SK-N-SH treated with all-trans-retinoic acid at 6 μM for 48 hours (cell line): ENCODE measurements at regions not wholly inside any gene's neighbourhood (a gene's known extent, or its start where the extent isn't known, plus 50 kb on each side); places are given as distances from the start of the nearest gene placed in this dataset.

Experiments
- ATAC-seq: fragments of 200-7000 bp; cut with Tn5 transposase; 3 replicates; pipeline ENCODE4 v1.9.1; 2020; ENCODE audit warnings: mild to moderate bottlenecking, moderate library complexity
- ARNTL ChIP-seq: fragments of 450-650 bp; formaldehyde crosslinking; IDR thresholded peaks from 2 replicates; pipeline ENCODE4 v1.5.0; 2020; ENCODE audit warnings: low read depth, mild to moderate bottlenecking, moderate library complexity, borderline replicate concordance
- BACH2 ChIP-seq: fragments of 250-450 bp; sonication (Bioruptor Pico); IDR thresholded peaks from 2 replicates; pipeline ENCODE4 v1.9.0; 2021; ENCODE audit warnings: mild to moderate bottlenecking, borderline replicate concordance
- CREB5 ChIP-seq: fragments of 250-450 bp; sonication (Bioruptor Pico); IDR thresholded peaks from 2 replicates; pipeline ENCODE4 v1.5.1; 2020; ENCODE audit warnings: low read depth, mild to moderate bottlenecking, moderate library complexity
- CSDC2 ChIP-seq: fragments of 250-450 bp; sonication (Bioruptor Pico); IDR thresholded peaks from 2 replicates; pipeline ENCODE4 v1.5.0; 2020; ENCODE audit warnings: mild to moderate bottlenecking, moderate library complexity
- ESRRG ChIP-seq: fragments of 250-450 bp; sonication (Bioruptor Pico); IDR thresholded peaks from 2 replicates; pipeline ENCODE4 v1.6.1; 2021; ENCODE audit warnings: mild to moderate bottlenecking
- ISL1 ChIP-seq: fragments of 250-450 bp; sonication (Bioruptor Pico); IDR thresholded peaks from 2 replicates; pipeline ENCODE4 v2.1.2; 2022; ENCODE audit warnings: mild to moderate bottlenecking, moderate library complexity
- OSR1 ChIP-seq: fragments of 250-450 bp; sonication (Bioruptor Pico); IDR thresholded peaks from 2 replicates; pipeline ENCODE4 v1.8.0; 2022; ENCODE audit warnings: moderate library complexity, mild to moderate bottlenecking, inconsistent platforms
- PPARA ChIP-seq: fragments of 250-450 bp; sonication (Bioruptor Pico); IDR thresholded peaks from 2 replicates; pipeline ENCODE4 v1.5.0; 2020; ENCODE audit warnings: mild to moderate bottlenecking, borderline replicate concordance
- RARB ChIP-seq: fragments of 250-450 bp; sonication (Bioruptor Pico); IDR thresholded peaks from 2 replicates; pipeline ENCODE4 v1.8.0; 2021; ENCODE audit warnings: mild to moderate bottlenecking, moderate library complexity
- SNAI2 ChIP-seq: fragments of 250-450 bp; sonication (Bioruptor Pico); IDR thresholded peaks from 2 replicates; pipeline ENCODE4 v1.5.0; 2020; ENCODE audit warnings: mild to moderate bottlenecking, moderate library complexity
- TCF4 ChIP-seq: fragments of 250-450 bp; sonication (Bioruptor Pico); IDR thresholded peaks from 2 replicates; pipeline ENCODE4 v1.8.0; 2021; ENCODE audit warnings: mild to moderate bottlenecking, moderate library complexity, borderline replicate concordance
- TOX ChIP-seq: fragments of 250-450 bp; sonication (Bioruptor Pico); IDR thresholded peaks from 2 replicates; pipeline ENCODE4 v1.8.0; 2021; ENCODE audit warnings: mild to moderate bottlenecking, moderate library complexity, borderline replicate concordance
- TSHZ2 ChIP-seq: fragments of 250-450 bp; sonication (Bioruptor Pico); IDR thresholded peaks from 2 replicates; pipeline ENCODE4 v1.5.0; 2020; ENCODE audit warnings: mild to moderate bottlenecking, moderate library complexity
- ZC3H10 ChIP-seq: fragments of 250-450 bp; sonication (Bioruptor Pico); IDR thresholded peaks from 2 replicates; pipeline ENCODE4 v1.5.1; 2021; ENCODE audit warnings: mild to moderate bottlenecking, moderate library complexity
- ZFP3 ChIP-seq: fragments of 250-450 bp; sonication (Bioruptor Pico); IDR thresholded peaks from 2 replicates; pipeline ENCODE4 v1.5.0; 2020; ENCODE audit warnings: mild to moderate bottlenecking, moderate library complexity
- ZFP30 ChIP-seq: fragments of 450-650 bp; formaldehyde crosslinking; IDR thresholded peaks from 2 replicates; pipeline ENCODE4 v1.5.0; 2022; ENCODE audit warnings: mild to moderate bottlenecking, moderate library complexity
- ZNF70 ChIP-seq: fragments of 450-650 bp; formaldehyde crosslinking; IDR thresholded peaks from 2 replicates; pipeline ENCODE4 v1.5.0; 2020; ENCODE audit warnings: mild to moderate bottlenecking, moderate library complexity
- TF ChIP-seq, protein P1 (sequence below): fragments of 250-450 bp; sonication (Bioruptor Pico); IDR thresholded peaks from 2 replicates; pipeline ENCODE4 v1.8.0; 2021; ENCODE audit warnings: low read depth, mild to moderate bottlenecking, moderate library complexity, borderline replicate concordance
- TF ChIP-seq, protein P2 (sequence below): fragments of 250-450 bp; sonication (Bioruptor Pico); IDR thresholded peaks from 2 replicates; pipeline ENCODE4 v1.5.1; 2021; ENCODE audit warnings: mild to moderate bottlenecking, moderate library complexity
- TF ChIP-seq, protein P3 (sequence below): fragments of 250-450 bp; sonication (Bioruptor Pico); IDR thresholded peaks from 2 replicates; pipeline ENCODE4 v1.8.0; 2020; ENCODE audit warnings: mild to moderate bottlenecking, moderate library complexity, borderline replicate concordance

GRCh38 chr12:108021949-108022522 is 107.1 kb upstream of the WSCD2 start:
- ATAC-seq: no peak
- TF ChIP-seq CREB5 (CRISPR knock-in tag) (no peak), SNAI2 (CRISPR knock-in tag) (no peak), ISL1 (CRISPR knock-in tag) (no peak)
- TF ChIP-seq, protein P1, sequence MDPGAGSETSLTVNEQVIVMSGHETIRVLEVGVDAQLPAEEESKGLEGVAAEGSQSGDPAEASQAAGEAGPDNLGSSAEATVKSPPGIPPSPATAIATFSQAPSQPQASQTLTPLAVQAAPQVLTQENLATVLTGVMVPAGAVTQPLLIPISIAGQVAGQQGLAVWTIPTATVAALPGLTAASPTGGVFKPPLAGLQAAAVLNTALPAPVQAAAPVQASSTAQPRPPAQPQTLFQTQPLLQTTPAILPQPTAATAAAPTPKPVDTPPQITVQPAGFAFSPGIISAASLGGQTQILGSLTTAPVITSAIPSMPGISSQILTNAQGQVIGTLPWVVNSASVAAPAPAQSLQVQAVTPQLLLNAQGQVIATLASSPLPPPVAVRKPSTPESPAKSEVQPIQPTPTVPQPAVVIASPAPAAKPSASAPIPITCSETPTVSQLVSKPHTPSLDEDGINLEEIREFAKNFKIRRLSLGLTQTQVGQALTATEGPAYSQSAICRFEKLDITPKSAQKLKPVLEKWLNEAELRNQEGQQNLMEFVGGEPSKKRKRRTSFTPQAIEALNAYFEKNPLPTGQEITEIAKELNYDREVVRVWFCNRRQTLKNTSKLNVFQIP (CRISPR knock-in tag): no peak

DNA sequence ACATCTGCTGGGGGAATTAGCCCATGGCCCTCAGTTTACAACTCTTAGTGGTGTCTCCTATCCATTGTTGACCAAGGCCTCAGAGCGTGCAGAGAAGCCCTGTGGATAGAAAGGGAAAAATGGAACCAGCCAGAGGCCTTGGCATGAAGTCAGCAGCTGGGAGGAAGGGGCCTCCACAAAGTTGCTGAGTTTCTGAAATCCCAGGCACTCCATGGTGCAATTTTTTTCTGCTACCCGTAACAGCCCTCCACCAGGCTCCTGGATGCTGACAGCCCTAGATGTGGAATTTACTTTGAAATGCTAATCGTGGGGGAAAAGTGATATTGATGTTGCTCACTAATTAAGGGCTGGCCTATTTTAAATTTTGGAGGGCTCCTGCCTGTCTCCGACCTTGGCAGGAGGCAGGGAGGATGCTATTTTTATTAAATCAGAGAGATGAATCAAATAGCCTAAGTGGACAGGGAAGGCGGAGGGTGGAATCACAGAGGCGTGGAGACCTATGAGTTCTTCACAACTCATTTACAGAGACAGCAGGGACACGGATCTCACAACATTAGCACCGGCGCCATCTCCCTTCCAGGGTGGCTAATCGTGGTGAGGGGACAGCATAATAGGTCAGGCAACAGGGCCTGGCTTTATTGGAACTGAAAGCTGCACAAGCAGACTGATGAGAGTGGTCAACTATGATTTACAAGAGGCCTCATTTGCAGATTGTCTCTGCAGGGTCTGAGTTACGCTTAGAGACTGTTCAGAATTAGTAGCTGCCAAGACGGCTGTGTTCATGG is 99.8 kb upstream of the WSCD2 start:
- TF ChIP-seq ZFP30 (CRISPR knock-in tag) (no peak), TSHZ2 (CRISPR knock-in tag) (no peak), TOX (CRISPR knock-in tag) (no peak), ZFP3 (CRISPR knock-in tag) (no peak), SNAI2 (CRISPR knock-in tag) (no peak), OSR1 (CRISPR knock-in tag) (no peak), ZC3H10 (CRISPR knock-in tag) (no peak), BACH2 (CRISPR knock-in tag) (no peak), PPARA (CRISPR knock-in tag) (no peak), CSDC2 (CRISPR knock-in tag) (no peak), ARNTL (CRISPR knock-in tag) (no peak), ESRRG (no peak)
- TF ChIP-seq, protein P2, sequence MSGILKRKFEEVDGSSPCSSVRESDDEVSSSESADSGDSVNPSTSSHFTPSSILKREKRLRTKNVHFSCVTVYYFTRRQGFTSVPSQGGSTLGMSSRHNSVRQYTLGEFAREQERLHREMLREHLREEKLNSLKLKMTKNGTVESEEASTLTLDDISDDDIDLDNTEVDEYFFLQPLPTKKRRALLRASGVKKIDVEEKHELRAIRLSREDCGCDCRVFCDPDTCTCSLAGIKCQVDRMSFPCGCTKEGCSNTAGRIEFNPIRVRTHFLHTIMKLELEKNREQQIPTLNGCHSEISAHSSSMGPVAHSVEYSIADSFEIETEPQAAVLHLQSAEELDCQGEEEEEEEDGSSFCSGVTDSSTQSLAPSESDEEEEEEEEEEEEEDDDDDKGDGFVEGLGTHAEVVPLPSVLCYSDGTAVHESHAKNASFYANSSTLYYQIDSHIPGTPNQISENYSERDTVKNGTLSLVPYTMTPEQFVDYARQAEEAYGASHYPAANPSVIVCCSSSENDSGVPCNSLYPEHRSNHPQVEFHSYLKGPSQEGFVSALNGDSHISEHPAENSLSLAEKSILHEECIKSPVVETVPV: no peak
- TF ChIP-seq, protein P3, sequence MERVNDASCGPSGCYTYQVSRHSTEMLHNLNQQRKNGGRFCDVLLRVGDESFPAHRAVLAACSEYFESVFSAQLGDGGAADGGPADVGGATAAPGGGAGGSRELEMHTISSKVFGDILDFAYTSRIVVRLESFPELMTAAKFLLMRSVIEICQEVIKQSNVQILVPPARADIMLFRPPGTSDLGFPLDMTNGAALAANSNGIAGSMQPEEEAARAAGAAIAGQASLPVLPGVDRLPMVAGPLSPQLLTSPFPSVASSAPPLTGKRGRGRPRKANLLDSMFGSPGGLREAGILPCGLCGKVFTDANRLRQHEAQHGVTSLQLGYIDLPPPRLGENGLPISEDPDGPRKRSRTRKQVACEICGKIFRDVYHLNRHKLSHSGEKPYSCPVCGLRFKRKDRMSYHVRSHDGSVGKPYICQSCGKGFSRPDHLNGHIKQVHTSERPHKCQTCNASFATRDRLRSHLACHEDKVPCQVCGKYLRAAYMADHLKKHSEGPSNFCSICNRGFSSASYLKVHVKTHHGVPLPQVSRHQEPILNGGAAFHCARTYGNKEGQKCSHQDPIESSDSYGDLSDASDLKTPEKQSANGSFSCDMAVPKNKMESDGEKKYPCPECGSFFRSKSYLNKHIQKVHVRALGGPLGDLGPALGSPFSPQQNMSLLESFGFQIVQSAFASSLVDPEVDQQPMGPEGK (CRISPR knock-in tag): no peak
- ATAC-seq: no peak

GRCh38 chr12:108033090-108033489 is 96.0 kb upstream of the WSCD2 start:
- TF ChIP-seq CSDC2 (CRISPR knock-in tag): no peak
- no peak for TF ChIP-seq BACH2 (CRISPR knock-in tag)
- TF ChIP-seq CREB5 (CRISPR knock-in tag): no peak
- TF ChIP-seq ARNTL (CRISPR knock-in tag): no peak
- TF ChIP-seq RARB: no peak
- no peak for TF ChIP-seq ESRRG
- TF ChIP-seq ZFP3 (CRISPR knock-in tag): no peak
- no peak for TF ChIP-seq TSHZ2 (CRISPR knock-in tag)
- TF ChIP-seq ZNF70 (CRISPR knock-in tag): no peak
- no peak for TF ChIP-seq SNAI2 (CRISPR knock-in tag)
- no peak for TF ChIP-seq TCF4 (CRISPR knock-in tag)
- no peak for TF ChIP-seq PPARA (CRISPR knock-in tag)
- no peak for TF ChIP-seq ISL1 (CRISPR knock-in tag)
- TF ChIP-seq ZFP30 (CRISPR knock-in tag): no peak
- TF ChIP-seq, all 23 proteins: peak for 0
- no peak for ATAC-seq
